ENCODE measurements at regions not wholly inside any gene's neighbourhood (a gene's known extent, or its start where the extent isn't known, plus 50 kb on each side); places are given as distances from the start of the nearest gene placed in this dataset.

DNA sequence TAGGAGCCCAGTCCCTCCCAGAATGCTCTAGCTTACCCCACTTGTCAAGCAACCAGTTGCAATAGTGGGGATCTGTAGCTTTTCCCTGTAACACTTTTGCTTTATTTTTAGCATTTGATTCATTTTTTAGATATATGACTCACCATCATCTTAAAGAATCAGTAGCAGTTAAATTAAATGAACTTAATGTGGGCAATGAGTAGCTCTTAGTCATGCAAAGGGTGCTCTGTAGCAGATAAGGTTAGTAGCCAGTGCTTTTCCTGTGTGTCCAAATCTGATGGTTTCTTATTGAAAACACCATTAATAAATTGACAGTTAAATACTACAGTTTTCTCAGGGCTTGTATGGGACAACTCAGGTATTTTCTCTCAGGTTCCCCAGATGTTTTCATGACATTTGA lies 311.8 kb downstream of the RERGL start:
- no peak overlapping the region for H2AFZ ChIP-seq (ENCODE audit: low read depth, low read length)
- H3K4me3 ChIP-seq: no peak overlapping the region
- FAIRE-seq (no peak), DNase-seq (ENCODE audit: extremely low read depth in 1 of 4, low spot score in 3 of 4) (no peak), ATAC-seq (no peak)
- H3K27ac ChIP-seq (ENCODE audit: extremely low read depth, low read depth, low read length): no peak overlapping the region
- no peaks in the 10 kb centered on the region for H3K79me2 ChIP-seq (ENCODE audit: control insufficient read depth, insufficient read depth, low read length)
- no peaks in the 10 kb centered on the region for H3K27me3 ChIP-seq (ENCODE audit: control insufficient read depth in 2 of 2, insufficient read depth in 2 of 2, low read length in 2 of 2)
- in situ Hi-C loops (cut with MboI) (loop anchor here (10.0 kb wide), 1 partner anchor 87 kb away; no protein-coding TSS in a partner anchor), intact Hi-C loops (cut with micrococcal nuclease) (loop anchor here (5.0 kb wide), 1 partner anchor 84 kb away; no protein-coding TSS in a partner anchor)
- BruUV-seq (replicated peaks): no TSS peak
- ChIA-PET CTCF (ENCODE audit: low intra/inter-chr PET ratio) (no interaction called here), POLR2A (no interaction called here)
- H4K20me1 ChIP-seq (replicated peaks; ENCODE audit: control insufficient read depth, insufficient read depth, low read length): no peaks in the 10 kb centered on the region
- H3K4me1 ChIP-seq (replicated peaks in 1 of 2; ENCODE audit: control insufficient read depth in 2 of 2, insufficient read depth in 2 of 2, low read length in 2 of 2): no peaks in the 10 kb centered on the region
- no peak overlapping the region for H3K9ac ChIP-seq (ENCODE audit: insufficient read depth in 1 of 2, low read depth in 2 of 2, low read length in 2 of 2)
- no peaks in the 10 kb centered on the region for H3K9me3 ChIP-seq (replicated peaks; ENCODE audit: control insufficient read depth, insufficient read depth, low read depth, low read length)
- H3K9me1 ChIP-seq (ENCODE audit: control insufficient read depth, insufficient read depth, low read length): no peaks in the 10 kb centered on the region
- TF ChIP-seq ZNF780A (CRISPR knock-in tag; IDR thresholded peaks at IDR 0.05) (no peak), BRF1 (IDR thresholded peaks at IDR 0.05; ENCODE audit: borderline replicate concordance, extremely low read depth, insufficient read length) (no peak), MXI1 (IDR thresholded peaks at IDR 0.05; ENCODE audit: low read depth, low read length) (no peak), NRF1 (conservative IDR thresholded peaks at IDR 0.05 in 1 of 2, IDR thresholded peaks at IDR 0.05 in 1 of 2) (no peak), NELFE (IDR thresholded peaks at IDR 0.05; ENCODE audit: insufficient read depth, insufficient read length) (no peak), OTX1 (CRISPR knock-in tag; IDR thresholded peaks at IDR 0.05) (no peak), ZNF696 (CRISPR knock-in tag; conservative IDR thresholded peaks at IDR 0.05) (no peak), HOXB6 (CRISPR knock-in tag; IDR thresholded peaks at IDR 0.05; ENCODE audit: borderline replicate concordance) (no peak), CREB3 (tag; conservative IDR thresholded peaks at IDR 0.05; ENCODE audit: low read depth) (no peak), GTF2B (IDR thresholded peaks at IDR 0.05; ENCODE audit: extremely low read depth, insufficient read length) (no peak), PRMT5 (CRISPR knock-in tag; IDR thresholded peaks at IDR 0.05) (no peak), HDAC1 (IDR thresholded peaks at IDR 0.05) (no peak), PHF8 (IDR thresholded peaks at IDR 0.05; ENCODE audit: borderline replicate concordance, low read length) (no peak)
- TF ChIP-seq, protein P1, sequence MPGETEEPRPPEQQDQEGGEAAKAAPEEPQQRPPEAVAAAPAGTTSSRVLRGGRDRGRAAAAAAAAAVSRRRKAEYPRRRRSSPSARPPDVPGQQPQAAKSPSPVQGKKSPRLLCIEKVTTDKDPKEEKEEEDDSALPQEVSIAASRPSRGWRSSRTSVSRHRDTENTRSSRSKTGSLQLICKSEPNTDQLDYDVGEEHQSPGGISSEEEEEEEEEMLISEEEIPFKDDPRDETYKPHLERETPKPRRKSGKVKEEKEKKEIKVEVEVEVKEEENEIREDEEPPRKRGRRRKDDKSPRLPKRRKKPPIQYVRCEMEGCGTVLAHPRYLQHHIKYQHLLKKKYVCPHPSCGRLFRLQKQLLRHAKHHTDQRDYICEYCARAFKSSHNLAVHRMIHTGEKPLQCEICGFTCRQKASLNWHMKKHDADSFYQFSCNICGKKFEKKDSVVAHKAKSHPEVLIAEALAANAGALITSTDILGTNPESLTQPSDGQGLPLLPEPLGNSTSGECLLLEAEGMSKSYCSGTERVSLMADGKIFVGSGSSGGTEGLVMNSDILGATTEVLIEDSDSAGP (CRISPR knock-in tag; IDR thresholded peaks at IDR 0.05): no peak
- TF ChIP-seq, protein P2, sequence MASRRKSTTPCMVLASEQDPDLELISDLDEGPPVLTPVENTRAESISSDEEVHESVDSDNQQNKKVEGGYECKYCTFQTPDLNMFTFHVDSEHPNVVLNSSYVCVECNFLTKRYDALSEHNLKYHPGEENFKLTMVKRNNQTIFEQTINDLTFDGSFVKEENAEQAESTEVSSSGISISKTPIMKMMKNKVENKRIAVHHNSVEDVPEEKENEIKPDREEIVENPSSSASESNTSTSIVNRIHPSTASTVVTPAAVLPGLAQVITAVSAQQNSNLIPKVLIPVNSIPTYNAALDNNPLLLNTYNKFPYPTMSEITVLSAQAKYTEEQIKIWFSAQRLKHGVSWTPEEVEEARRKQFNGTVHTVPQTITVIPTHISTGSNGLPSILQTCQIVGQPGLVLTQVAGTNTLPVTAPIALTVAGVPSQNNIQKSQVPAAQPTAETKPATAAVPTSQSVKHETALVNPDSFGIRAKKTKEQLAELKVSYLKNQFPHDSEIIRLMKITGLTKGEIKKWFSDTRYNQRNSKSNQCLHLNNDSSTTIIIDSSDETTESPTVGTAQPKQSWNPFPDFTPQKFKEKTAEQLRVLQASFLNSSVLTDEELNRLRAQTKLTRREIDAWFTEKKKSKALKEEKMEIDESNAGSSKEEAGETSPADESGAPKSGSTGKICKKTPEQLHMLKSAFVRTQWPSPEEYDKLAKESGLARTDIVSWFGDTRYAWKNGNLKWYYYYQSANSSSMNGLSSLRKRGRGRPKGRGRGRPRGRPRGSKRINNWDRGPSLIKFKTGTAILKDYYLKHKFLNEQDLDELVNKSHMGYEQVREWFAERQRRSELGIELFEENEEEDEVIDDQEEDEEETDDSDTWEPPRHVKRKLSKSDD (conservative IDR thresholded peaks at IDR 0.05; ENCODE audit: low read length): no peak
- TF ChIP-seq, protein P3, sequence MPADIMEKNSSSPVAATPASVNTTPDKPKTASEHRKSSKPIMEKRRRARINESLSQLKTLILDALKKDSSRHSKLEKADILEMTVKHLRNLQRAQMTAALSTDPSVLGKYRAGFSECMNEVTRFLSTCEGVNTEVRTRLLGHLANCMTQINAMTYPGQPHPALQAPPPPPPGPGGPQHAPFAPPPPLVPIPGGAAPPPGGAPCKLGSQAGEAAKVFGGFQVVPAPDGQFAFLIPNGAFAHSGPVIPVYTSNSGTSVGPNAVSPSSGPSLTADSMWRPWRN (IDR thresholded peaks at IDR 0.05; ENCODE audit: low read depth): no peak
- TF ChIP-seq, protein P4, sequence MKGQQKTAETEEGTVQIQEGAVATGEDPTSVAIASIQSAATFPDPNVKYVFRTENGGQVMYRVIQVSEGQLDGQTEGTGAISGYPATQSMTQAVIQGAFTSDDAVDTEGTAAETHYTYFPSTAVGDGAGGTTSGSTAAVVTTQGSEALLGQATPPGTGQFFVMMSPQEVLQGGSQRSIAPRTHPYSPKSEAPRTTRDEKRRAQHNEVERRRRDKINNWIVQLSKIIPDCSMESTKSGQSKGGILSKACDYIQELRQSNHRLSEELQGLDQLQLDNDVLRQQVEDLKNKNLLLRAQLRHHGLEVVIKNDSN (CRISPR knock-in tag; IDR thresholded peaks at IDR 0.05): no peak
- H3K36me3 ChIP-seq (ENCODE audit: control insufficient read depth, insufficient read depth, low read length): no peaks in the 10 kb centered on the region
- H3K4me2 ChIP-seq (ENCODE audit: insufficient read depth, low read length): no peak overlapping the region
